IPS-20b (cell line): ENCODE measurements at regions not wholly inside any gene's neighbourhood (a gene's known extent, or its start where the extent isn't known, plus 50 kb on each side); places are given as distances from the start of the nearest gene placed in this dataset.

Source experiments
- H3K27ac ChIP-seq: one replicate; pipeline ENCODE4 v1.5.1; 2013; ENCODE audit warnings: low read length
- H3K27me3 ChIP-seq: 2 replicates; pipeline ENCODE4 v1.6.1; 2013; ENCODE audit warnings: mild to moderate bottlenecking, low read length, inconsistent platforms; ENCODE audit not compliant: insufficient read depth
- H3K36me3 ChIP-seq: 2 replicates; pipeline ENCODE4 v1.6.1; 2013; ENCODE audit warnings: low read depth, mild to moderate bottlenecking, inconsistent platforms, low read length, moderate library complexity; ENCODE audit not compliant: insufficient read depth
- H3K4me1 ChIP-seq: 2 replicates; pipeline ENCODE4 v1.6.1; 2013; ENCODE audit warnings: mild to moderate bottlenecking, control low read depth, inconsistent platforms, low read length, moderate library complexity; ENCODE audit not compliant: insufficient read depth
- H3K4me3 ChIP-seq: 2 replicates; pipeline ENCODE4 v1.5.1; 2013; ENCODE audit warnings: mild to moderate bottlenecking, low read length, inconsistent platforms
- H3K9ac ChIP-seq: 2 replicates; pipeline ENCODE4 v1.6.1; 2013; ENCODE audit warnings: low read depth, mild to moderate bottlenecking, inconsistent platforms, low read length, moderate library complexity
- H3K9me3 ChIP-seq: 2 replicates; pipeline ENCODE4 v1.6.1; 2013; ENCODE audit warnings: mild to moderate bottlenecking, low read depth, low read length, inconsistent platforms; ENCODE audit not compliant: insufficient read depth

- Histone ChIP-seq H3K4me1 (no peaks in the 10 kb centered on the region), H3K36me3 (no peaks in the 10 kb centered on the region), H3K27me3 (no peaks in the 10 kb centered on the region), H3K9ac (no peak overlapping the region), H3K9me3 (no peaks in the 10 kb centered on the region; the same call in 1 of the 2 replicates), H3K4me3 (no peak overlapping the region), H3K27ac (no peak overlapping the region)
Measured at GRCh38 chr14:81710232-81710845, 176.7 kb upstream of the SEL1L start.

GRCh38 chr14:81715731-81716130, 182.1 kb upstream of the SEL1L start:
- Histone ChIP-seq H3K9me3 (no peaks in the 10 kb centered on the region), H3K4me3 (no peak overlapping the region), H3K27me3 (no peaks in the 10 kb centered on the region), H3K9ac (no peak overlapping the region), H3K27ac (no peak overlapping the region), H3K4me1 (no peaks in the 10 kb centered on the region), H3K36me3 (no peaks in the 10 kb centered on the region)

- H3K27ac ChIP-seq, result no peak overlapping the region
- no peak overlapping the region for H3K4me3 ChIP-seq
- H3K9ac ChIP-seq, result no peak overlapping the region
- no peaks in the 10 kb centered on the region for H3K36me3 ChIP-seq
- H3K27me3 ChIP-seq, result no peaks in the 10 kb centered on the region
- H3K9me3 ChIP-seq, result no peaks in the 10 kb centered on the region
- no peaks in the 10 kb centered on the region for H3K4me1 ChIP-seq
Measured at GRCh38 chr14:81716953-81717352, 183.3 kb upstream of the SEL1L start.

- Histone ChIP-seq H3K9me3 (no peaks in the 10 kb centered on the region), H3K27me3 (no peaks in the 10 kb centered on the region), H3K9ac (no peak overlapping the region), H3K27ac (no peak overlapping the region), H3K4me1 (no peaks in the 10 kb centered on the region), H3K4me3 (no peak overlapping the region), H3K36me3 (no peaks in the 10 kb centered on the region)
Measured at GRCh38 chr14:81723956-81724355, 190.3 kb upstream of the SEL1L start.

- Histone ChIP-seq H3K4me1 (no peaks in the 10 kb centered on the region), H3K9me3 (no peaks in the 10 kb centered on the region), H3K4me3 (no peak overlapping the region), H3K36me3 (no peaks in the 10 kb centered on the region), H3K9ac (no peak overlapping the region), H3K27ac (no peak overlapping the region), H3K27me3 (no peaks in the 10 kb centered on the region)
Measured at GRCh38 chr14:81727218-81727617, 193.6 kb upstream of the SEL1L start.

- Histone ChIP-seq H3K9ac (no peak overlapping the region), H3K4me1 (no peaks in the 10 kb centered on the region), H3K36me3 (no peaks in the 10 kb centered on the region), H3K9me3 (no peaks in the 10 kb centered on the region), H3K4me3 (no peak overlapping the region), H3K27me3 (no peaks in the 10 kb centered on the region), H3K27ac (no peak overlapping the region)
Measured at GRCh38 chr14:81728447-81728846, 194.8 kb upstream of the SEL1L start.

GRCh38 chr14:81729622-81730021, 196.0 kb upstream of the SEL1L start:
- Histone ChIP-seq H3K27me3 (no peaks in the 10 kb centered on the region), H3K36me3 (no peaks in the 10 kb centered on the region), H3K27ac (no peak overlapping the region), H3K4me1 (no peaks in the 10 kb centered on the region), H3K9me3 (no peaks in the 10 kb centered on the region), H3K9ac (no peak overlapping the region), H3K4me3 (no peak overlapping the region)

GRCh38 chr14:81737938-81738337, 204.3 kb upstream of the SEL1L start:
- Histone ChIP-seq H3K9ac (no peak overlapping the region), H3K27ac (no peak overlapping the region), H3K9me3 (no peaks in the 10 kb centered on the region), H3K36me3 (no peaks in the 10 kb centered on the region), H3K27me3 (no peaks in the 10 kb centered on the region), H3K4me1 (no peaks in the 10 kb centered on the region), H3K4me3 (no peak overlapping the region)

- Histone ChIP-seq H3K9ac (no peak overlapping the region), H3K4me1 (no peaks in the 10 kb centered on the region), H3K27ac (no peak overlapping the region), H3K9me3 (no peaks in the 10 kb centered on the region), H3K36me3 (no peaks in the 10 kb centered on the region), H3K4me3 (no peak overlapping the region), H3K27me3 (no peaks in the 10 kb centered on the region)
Measured at GRCh38 chr14:81738946-81739659, 205.4 kb upstream of the SEL1L start.

GRCh38 chr14:81743605-81744004, 210.0 kb upstream of the SEL1L start:
- H3K36me3 ChIP-seq, result no peaks in the 10 kb centered on the region
- no peak overlapping the region for H3K9ac ChIP-seq
- no peaks in the 10 kb centered on the region for H3K27me3 ChIP-seq
- H3K9me3 ChIP-seq, result no peaks in the 10 kb centered on the region
- H3K4me1 ChIP-seq, result no peaks in the 10 kb centered on the region
- H3K27ac ChIP-seq, result no peak overlapping the region
- no peak overlapping the region for H3K4me3 ChIP-seq

GRCh38 chr14:81751198-81751597, 217.5 kb upstream of the SEL1L start:
- Histone ChIP-seq H3K9ac (no peak overlapping the region), H3K9me3 (no peaks in the 10 kb centered on the region), H3K27me3 (no peaks in the 10 kb centered on the region), H3K4me3 (no peak overlapping the region), H3K27ac (no peak overlapping the region), H3K4me1 (no peaks in the 10 kb centered on the region), H3K36me3 (no peaks in the 10 kb centered on the region)

GRCh38 chr14:81759541-81759940, 225.9 kb upstream of the SEL1L start:
- Histone ChIP-seq H3K27ac (no peak overlapping the region), H3K9ac (no peak overlapping the region), H3K27me3 (no peaks in the 10 kb centered on the region), H3K36me3 (no peaks in the 10 kb centered on the region), H3K9me3 (no peaks in the 10 kb centered on the region), H3K4me3 (no peak overlapping the region), H3K4me1 (no peaks in the 10 kb centered on the region)
